Ovary (tissue), 7 donors: ENCODE measurements at regions not wholly inside any gene's neighbourhood (a gene's known extent, or its start where the extent isn't known, plus 50 kb on each side); places are given as distances from the start of the nearest gene placed in this dataset.

Source experiments
- DNase-seq, 5 donors: peaks; one replicate each; pipeline ENCODE4 v3.0.0-alpha.2; 2019 to 2020
- H3K27ac ChIP-seq, 2 donors: fragments of 200-600 bp; one replicate each; pipeline versions ENCODE4 v1.5.1 to v1.8.0; 2019 to 2022
- H3K27me3 ChIP-seq: fragments of 200-600 bp; one replicate; pipeline ENCODE4 v1.8.0; 2022
- H3K36me3 ChIP-seq: fragments of 200-600 bp; sonication (generic); one replicate; pipeline ENCODE4 v1.5.1; 2019
- H3K4me1 ChIP-seq: one replicate; pipeline ENCODE4 v1.8.1; 2013; ENCODE audit warnings: mild to moderate bottlenecking, moderate library complexity; ENCODE audit not compliant: insufficient read depth
- H3K4me3 ChIP-seq: fragments of 200-600 bp; sonication (generic); one replicate; pipeline ENCODE4 v1.5.1; 2017
- H3K9me3 ChIP-seq, 2 donors: fragments of 200-600 bp in 1 of 2; sonication (generic) in 1 of 2; one replicate each; pipeline versions ENCODE4 v1.5.1 to v1.8.1; 2013 to 2019; ENCODE audit warnings: mild to moderate bottlenecking in 1 of 2, moderate library complexity in 1 of 2
- CTCF ChIP-seq, 3 donors: fragments of 450-650 bp in 2 of 3; fragments of 200-600 bp in 1 of 3; IDR thresholded peaks; one replicate each; pipeline versions ENCODE4 v1.5.1 to v1.8.0; 2016 to 2022; ENCODE audit warnings: antibody characterized with exemption in 3 of 3, mild to moderate bottlenecking in 1 of 3
- EP300 ChIP-seq: sonication (generic); formaldehyde crosslinking; IDR thresholded peaks from one replicate; pipeline ENCODE4 v1.6.1; 2017; ENCODE audit warnings: antibody characterized with exemption
- POLR2A ChIP-seq: fragments of 450-650 bp; IDR thresholded peaks from one replicate; pipeline ENCODE4 v1.6.1; 2017; ENCODE audit warnings: antibody characterized with exemption, mild to moderate bottlenecking, moderate library complexity
- WGBS, 3 donors: extraction: QIAGEN DNeasy Blood & Tissue Kit in 1 of 3; methylation state at CpG; one replicate each; pipeline versions ENCODE4 v1.1.5 to v1.1.7; 2013 to 2017; 5-methylcytosine and 5-hydroxymethylcytosine counted together
- intact Hi-C, 4 donors: fragments of 100-400 bp; cut with DNase I; formaldehyde crosslinking; loops; one replicate each; pipeline versions ENCODE4 v1.11.0 to v1.15.1; 2022 to 2023
- donor health status: DM: no; HTN: no; CAD: no; lungs with moderate emphysema.
- donor health status: DM: no; HTN: no; CAD: no.
- donor health status: Bipolar disorder and iron deficiency.
- donor health status: DM: no; HTN: no; CAD: no.
- donor health status: DM: yes; HTN: yes; CAD: no.

GRCh38 chr1:79448426-79448825 lies 441.9 kb upstream of the ADGRL4 start:
- H3K36me3 ChIP-seq, result no peaks in the 10 kb centered on the region
- H3K4me3 ChIP-seq, result no peak overlapping the region

GRCh38 chr1:79441238-79441637 lies 434.7 kb upstream of the ADGRL4 start:
- TF ChIP-seq CTCF (IDR thresholded peaks at IDR 0.05) (no peak), POLR2A (no peak), EP300 (no peak)
- H3K4me3 ChIP-seq, result no peak overlapping the region
- DNase-seq, result no peak
- intact Hi-C loops, result no loop called here
- H3K9me3 ChIP-seq, result no peaks in the 10 kb centered on the region
- H3K4me1 ChIP-seq, result no peaks in the 10 kb centered on the region
- no peaks in the 10 kb centered on the region for H3K36me3 ChIP-seq
- no peaks in the 10 kb centered on the region for H3K27me3 ChIP-seq
- no peak overlapping the region for H3K27ac ChIP-seq
- WGBS, 3 donors, result 69 to 82% (median 77%) methylated on average over 2 of the region's 2 CpGs

More at GRCh38 chr1:79448426-79448825, 441.9 kb upstream of the ADGRL4 start:
- Histone ChIP-seq H3K27me3 (no peaks in the 10 kb centered on the region), H3K27ac (no peak overlapping the region), H3K9me3 (no peaks in the 10 kb centered on the region), H3K4me1 (no peaks in the 10 kb centered on the region)
- TF ChIP-seq CTCF (IDR thresholded peaks at IDR 0.05) (no peak), POLR2A (no peak), EP300 (no peak)
- WGBS, 3 donors, result 76 to 84% (median 83%) methylated on average over 2 of the region's 2 CpGs
- no peak for DNase-seq
- intact Hi-C loops, result no loop called here

GRCh38 chr1:79437540-79437939 lies 431.0 kb upstream of the ADGRL4 start:
- Histone ChIP-seq H3K27ac (no peak overlapping the region), H3K4me1 (no peaks in the 10 kb centered on the region), H3K36me3 (no peaks in the 10 kb centered on the region), H3K27me3 (no peaks in the 10 kb centered on the region), H3K4me3 (no peak overlapping the region), H3K9me3 (no peaks in the 10 kb centered on the region)
- 84 to 91% (median 86%) methylated on average over 2 of the region's 2 CpGs for WGBS, 3 donors
- intact Hi-C loops, result no loop called here
- DNase-seq, result no peak
- no peak for TF ChIP-seq POLR2A
- TF ChIP-seq CTCF (IDR thresholded peaks at IDR 0.05), result no peak

GRCh38 chr1:79431340-79431739 lies 424.8 kb upstream of the ADGRL4 start:
- DNase-seq, result no peak
- H3K4me1 ChIP-seq, result no peaks in the 10 kb centered on the region
- intact Hi-C loops, result no loop called here
- no peaks in the 10 kb centered on the region for H3K9me3 ChIP-seq
- no peak overlapping the region for H3K4me3 ChIP-seq
- TF ChIP-seq CTCF (IDR thresholded peaks at IDR 0.05) (no peak), POLR2A (no peak), EP300 (no peak)
- H3K27me3 ChIP-seq, result no peaks in the 10 kb centered on the region
- 67 to 76% (median 75%) methylated on average over 2 of the region's 2 CpGs for WGBS, 3 donors
- H3K36me3 ChIP-seq, result no peaks in the 10 kb centered on the region
- no peak overlapping the region for H3K27ac ChIP-seq

- H3K27me3 ChIP-seq, result no peaks in the 10 kb centered on the region
- no peak for TF ChIP-seq POLR2A
- no peak for TF ChIP-seq CTCF (IDR thresholded peaks at IDR 0.05)
- no peak for TF ChIP-seq EP300
- H3K4me3 ChIP-seq, result no peak overlapping the region
- intact Hi-C loops, result no loop called here
- H3K36me3 ChIP-seq, result no peaks in the 10 kb centered on the region
- no peaks in the 10 kb centered on the region for H3K4me1 ChIP-seq
- 76 to 91% (median 79%) methylated on average over 11 of the region's 11 CpGs for WGBS, 3 donors
- H3K9me3 ChIP-seq, result no peaks in the 10 kb centered on the region
- DNase-seq, result no peak
- no peak overlapping the region for H3K27ac ChIP-seq
Measured at GRCh38 chr1:79430437-79430836, 423.9 kb upstream of the ADGRL4 start.
